ENCODE measurements at regions not wholly inside any gene's neighbourhood (a gene's known extent, or its start where the extent isn't known, plus 50 kb on each side); places are given as distances from the start of the nearest gene placed in this dataset.
"Not testable (repeated sequence)": the region's sequence is repeated elsewhere in the genome, so short reads cannot be mapped to it uniquely, and the experiment has no call there.

- DNase-seq (ENCODE audit: low spot score): no peak
These were observed 79.5 kb upstream of the DMRT1 start for GRCh38 chr9:761793-762560.

GRCh38 chr9:763692-764091 lies 77.8 kb upstream of the DMRT1 start:
- no peak for DNase-seq (ENCODE audit: low spot score)

- DNase-seq (ENCODE audit: low spot score): no peak
These were observed 77.4 kb upstream of the DMRT1 start for GRCh38 chr9:764105-764524.

- DNase-seq (ENCODE audit: low spot score): no peak
These were observed 76.5 kb upstream of the DMRT1 start for GRCh38 chr9:764986-765385.

GRCh38 chr9:767061-767561 lies 74.4 kb upstream of the DMRT1 start:
- DNase-seq (ENCODE audit: low spot score): not testable (repeated sequence)

GRCh38 chr9:776086-776485 lies 65.4 kb upstream of the DMRT1 start:
- DNase-seq (ENCODE audit: low spot score): no peak

- DNase-seq (ENCODE audit: low spot score): no peak
These were observed 63.5 kb upstream of the DMRT1 start for GRCh38 chr9:777978-778377.

- no peak for DNase-seq (ENCODE audit: low spot score)
These were observed 57.3 kb upstream of the DMRT1 start for GRCh38 chr9:784202-784601.

- no peak for DNase-seq (ENCODE audit: low spot score)
These were observed 56.6 kb upstream of the DMRT1 start for GRCh38 chr9:784916-785315.

GRCh38 chr9:785997-786396 lies 55.5 kb upstream of the DMRT1 start:
- no peak for DNase-seq (ENCODE audit: low spot score)

- no peak for DNase-seq (ENCODE audit: low spot score)
These were observed 55.1 kb upstream of the DMRT1 start for GRCh38 chr9:786405-786804.

- no peak for DNase-seq (ENCODE audit: low spot score)
These were observed 52.7 kb upstream of the DMRT1 start for GRCh38 chr9:788777-789176.

Data from COLO829 (cell line).